HG03196 (cell line): ENCODE measurements at regions not wholly inside any gene's neighbourhood (a gene's known extent, or its start where the extent isn't known, plus 50 kb on each side); places are given as distances from the start of the nearest gene placed in this dataset.
"Not testable (repeated sequence)": the region's sequence is repeated elsewhere in the genome, so short reads cannot be mapped to it uniquely, and the experiment has no call there.

ENCODE experiments used
- ATAC-seq: cut with Tn5 transposase; IDR thresholded peaks from one replicate; pipeline ENCODE4 v1.9.1; 2021; ENCODE audit not compliant: unreplicated experiment

GRCh38 chr7:119761776-119762175 is 511.2 kb upstream of the KCND2 start:
- no peak for ATAC-seq

- ATAC-seq = no peak
Observed at GRCh38 chr7:119782286-119782685, 490.7 kb upstream of the KCND2 start.

DNA sequence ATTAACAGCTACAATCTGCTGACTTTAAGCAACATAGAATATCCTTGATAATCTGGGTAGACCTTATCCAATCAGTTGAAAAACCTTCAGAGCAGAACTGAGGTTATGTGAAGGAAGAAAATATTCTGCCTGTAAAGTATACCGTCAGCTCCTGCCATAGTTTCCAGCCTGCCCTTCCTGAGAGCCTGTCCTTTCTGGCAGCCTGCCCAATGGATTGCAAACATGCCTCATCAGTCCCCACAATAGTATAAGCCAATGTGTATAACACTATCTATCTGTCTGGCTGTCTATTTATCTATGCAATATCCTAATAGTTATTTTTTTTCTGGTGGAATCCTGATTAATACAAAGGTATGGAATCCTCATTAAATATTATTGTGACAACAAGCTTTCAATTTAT is 489.2 kb upstream of the KCND2 start:
- ATAC-seq = no peak

DNA sequence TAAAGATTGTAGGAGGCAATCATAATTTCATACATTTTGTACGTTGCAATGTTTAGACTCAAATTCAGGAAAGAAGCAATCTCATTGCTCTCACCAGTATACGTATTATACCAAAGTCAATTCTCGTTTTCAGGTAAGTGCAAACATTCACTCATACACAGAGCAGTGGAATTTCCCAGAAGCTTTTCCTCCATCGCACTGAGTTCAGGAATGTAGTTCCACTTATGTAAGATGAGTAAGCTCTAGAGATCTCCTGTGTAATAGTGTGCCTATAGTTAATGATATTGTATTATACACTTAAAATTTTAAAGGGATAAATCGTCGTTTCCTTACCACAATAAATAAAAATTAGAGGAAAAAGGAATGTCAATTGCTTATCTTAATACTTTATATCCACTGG is 470.8 kb upstream of the KCND2 start:
- no peak for ATAC-seq

DNA sequence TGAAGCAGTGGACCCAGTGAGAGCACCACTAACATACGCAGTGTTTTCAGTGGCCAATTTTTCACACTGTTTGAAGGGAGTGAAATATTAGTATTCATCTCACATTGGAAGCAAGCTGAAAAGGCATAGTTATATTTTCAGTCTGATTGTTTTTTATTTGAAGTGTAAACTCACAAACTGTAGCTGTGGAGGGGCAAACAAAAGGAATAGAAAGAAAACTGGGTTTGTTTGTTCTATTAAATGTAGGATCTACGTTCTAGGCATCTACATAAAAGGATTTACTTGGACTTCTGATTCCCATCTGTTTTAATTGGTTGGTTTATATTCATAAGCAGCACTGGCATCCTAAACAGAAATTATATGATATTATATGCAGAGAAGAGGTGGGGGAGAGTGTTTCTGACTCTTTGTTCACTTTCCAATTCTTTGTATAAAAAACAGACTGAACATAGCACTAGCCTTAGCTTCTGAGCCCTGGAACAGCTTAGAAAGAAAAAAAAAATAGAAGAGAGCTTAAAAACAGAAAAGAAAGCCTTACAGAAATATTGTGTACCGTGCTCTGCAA is 447.8 kb upstream of the KCND2 start:
- no peak for ATAC-seq

DNA sequence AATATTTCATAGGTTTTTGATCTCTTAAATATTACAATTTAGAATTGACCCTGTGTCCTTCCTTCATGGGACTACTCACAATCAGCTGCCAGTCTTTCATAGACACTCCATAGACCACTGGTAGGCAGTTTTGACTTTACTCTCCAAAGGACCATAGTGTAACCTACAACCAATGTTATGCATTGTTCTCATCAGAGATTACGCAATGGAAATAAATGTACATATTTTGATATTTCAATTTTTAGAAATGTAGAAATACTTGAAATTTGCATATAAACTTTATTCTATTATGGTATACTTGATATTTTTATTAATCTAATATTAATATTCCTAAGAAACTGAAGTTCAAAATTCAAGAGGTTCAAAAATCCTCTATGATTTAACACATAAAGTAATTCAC is 446.4 kb upstream of the KCND2 start:
- no peak for ATAC-seq

DNA sequence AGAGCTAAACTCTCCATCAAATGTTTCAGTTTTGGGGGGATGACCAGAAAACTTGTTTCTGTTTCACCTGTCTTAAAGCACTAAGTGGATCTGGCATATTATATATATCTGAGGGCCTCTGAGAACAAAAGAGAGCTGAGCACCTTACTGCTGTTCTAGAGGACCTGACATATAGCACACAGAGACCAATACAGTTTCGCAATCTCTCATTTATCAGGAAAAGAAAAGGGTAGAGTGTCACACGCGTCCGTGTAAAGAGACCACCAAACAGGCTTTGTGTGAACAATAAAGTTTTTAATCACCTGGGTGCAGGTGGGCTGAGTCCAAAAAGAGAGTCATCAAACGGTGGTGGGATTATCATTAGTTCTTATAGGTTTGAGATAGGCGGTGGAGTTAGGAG is 434.5 kb upstream of the KCND2 start:
- no peak for ATAC-seq

- no peak for ATAC-seq
Observed at GRCh38 chr7:119842337-119842736, 430.6 kb upstream of the KCND2 start.

GRCh38 chr7:119842786-119843185 is 430.2 kb upstream of the KCND2 start:
- no peak for ATAC-seq

GRCh38 chr7:119861385-119861784 is 411.6 kb upstream of the KCND2 start:
- no peak for ATAC-seq

GRCh38 chr7:119868387-119868786 is 404.6 kb upstream of the KCND2 start:
- no peak for ATAC-seq

GRCh38 chr7:119879835-119880234 is 393.1 kb upstream of the KCND2 start:
- ATAC-seq = no peak

GRCh38 chr7:119886007-119886406 is 387.0 kb upstream of the KCND2 start:
- ATAC-seq = no peak

DNA sequence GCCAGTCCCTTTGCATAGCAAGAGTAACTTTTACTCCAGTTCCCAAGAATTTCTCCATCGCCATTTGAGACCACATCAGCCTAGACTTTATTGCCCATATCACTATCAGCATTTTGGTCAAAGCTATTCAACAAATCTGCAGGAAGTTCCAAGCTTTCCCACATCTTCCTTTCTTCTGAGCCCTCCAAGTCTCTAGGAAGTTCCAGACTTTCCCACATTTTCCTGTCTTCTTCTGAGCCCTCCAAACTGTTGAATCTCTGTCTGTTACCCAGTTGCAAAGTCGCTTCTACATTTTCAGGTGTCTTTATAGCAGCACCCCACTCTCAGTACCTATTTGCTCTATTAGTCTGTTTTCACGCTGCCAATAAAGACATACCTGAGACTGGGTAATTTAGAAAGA is 386.4 kb upstream of the KCND2 start:
- not testable (repeated sequence) for ATAC-seq

- ATAC-seq = no peak
Observed at GRCh38 chr7:119888251-119888650, 384.7 kb upstream of the KCND2 start.

DNA sequence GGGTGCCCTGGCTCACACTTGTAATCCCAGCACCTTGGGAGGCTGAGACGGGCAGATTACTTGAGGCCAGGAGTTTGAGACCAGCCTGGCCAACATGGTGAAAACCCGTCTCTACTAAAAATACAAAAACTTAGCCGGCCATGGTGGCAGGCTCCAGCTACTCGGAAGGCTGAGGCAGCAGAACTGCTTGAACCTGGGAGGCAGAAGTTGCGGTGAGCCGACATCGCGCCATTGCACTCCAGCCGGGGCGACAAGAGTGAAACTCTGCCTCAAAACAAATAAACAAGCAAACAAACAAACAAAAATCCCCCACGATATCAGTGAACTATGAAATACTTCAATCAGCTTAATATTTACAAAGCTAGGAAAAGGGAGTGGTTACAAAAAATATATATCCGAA is 382.3 kb upstream of the KCND2 start:
- no peak for ATAC-seq

- no peak for ATAC-seq
Observed at GRCh38 chr7:119895320-119895719, 377.7 kb upstream of the KCND2 start.

- ATAC-seq = no peak
Observed at GRCh38 chr7:119896386-119896785, 376.6 kb upstream of the KCND2 start.

GRCh38 chr7:119900996-119901672 is 371.8 kb upstream of the KCND2 start:
- ATAC-seq = no peak

DNA sequence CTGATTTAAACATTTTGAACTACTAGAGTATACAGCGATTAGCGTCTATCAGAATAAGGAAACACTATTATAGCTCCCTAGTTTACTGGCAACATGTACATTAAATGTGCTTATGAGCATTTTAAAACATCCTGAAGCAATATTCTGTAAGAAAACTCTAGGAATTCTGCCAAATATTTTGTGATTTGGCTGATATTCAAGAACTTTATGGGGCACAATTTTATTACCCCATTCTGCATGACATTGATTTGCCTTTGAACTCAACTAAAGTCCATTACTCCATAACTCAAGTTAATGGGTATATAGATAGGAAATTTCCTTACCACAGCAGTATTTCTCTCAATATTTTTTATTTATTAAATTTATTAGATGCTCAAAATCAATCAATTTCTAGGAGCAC is 369.9 kb upstream of the KCND2 start:
- ATAC-seq = no peak

- no peak for ATAC-seq
Observed at GRCh38 chr7:119905495-119905894, 367.5 kb upstream of the KCND2 start.

GRCh38 chr7:119908948-119909347 is 364.0 kb upstream of the KCND2 start:
- no peak for ATAC-seq

GRCh38 chr7:119914119-119914518 is 358.9 kb upstream of the KCND2 start:
- ATAC-seq = not testable (repeated sequence)
